Activated CD8-positive, alpha-beta memory T cell treated with anti-CD3 and anti-CD28 coated beads for 48 hours (primary cell): ENCODE measurements at regions not wholly inside any gene's neighbourhood (a gene's known extent, or its start where the extent isn't known, plus 50 kb on each side); places are given as distances from the start of the nearest gene placed in this dataset.
"Not testable (repeated sequence)": the region's sequence is repeated elsewhere in the genome, so short reads cannot be mapped to it uniquely, and the experiment has no call there.

Source experiments
- DNase-seq, 3 experiments: peaks; one replicate each; pipeline ENCODE4 v3.0.0-alpha.2; 2020; ENCODE audit warnings: low read depth in 2 of 3, low spot score in 2 of 3

DNA sequence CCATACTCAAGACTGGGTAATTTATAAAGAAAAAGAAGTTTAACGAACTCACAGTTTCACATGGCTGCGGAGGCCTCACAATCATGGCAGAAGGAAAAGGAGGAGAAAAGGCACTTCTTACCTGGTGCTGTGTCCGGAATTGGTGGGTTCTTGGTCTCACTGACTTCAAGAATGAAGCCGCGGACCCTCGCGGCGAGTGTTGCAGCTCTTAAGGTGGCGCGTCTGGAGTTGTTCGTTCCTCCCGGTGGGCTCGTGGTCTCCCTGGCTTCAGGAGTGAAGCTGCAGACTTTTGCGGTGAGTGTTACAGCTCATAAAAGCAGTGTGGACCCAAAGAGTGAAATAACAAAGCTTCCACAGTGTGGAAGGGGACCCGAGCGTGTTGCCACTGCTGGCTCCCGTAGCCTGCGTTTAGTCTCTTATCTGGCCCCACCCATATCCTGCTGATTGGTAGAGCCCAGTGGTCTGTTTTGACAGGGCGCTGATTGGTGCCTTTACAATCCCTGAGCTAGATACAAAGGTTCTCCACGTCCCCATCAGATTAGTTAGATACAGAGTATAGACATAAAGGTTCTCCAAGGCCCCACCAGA lies 846.0 kb downstream of the CDH18 start:
- not testable (repeated sequence) for DNase-seq

DNA sequence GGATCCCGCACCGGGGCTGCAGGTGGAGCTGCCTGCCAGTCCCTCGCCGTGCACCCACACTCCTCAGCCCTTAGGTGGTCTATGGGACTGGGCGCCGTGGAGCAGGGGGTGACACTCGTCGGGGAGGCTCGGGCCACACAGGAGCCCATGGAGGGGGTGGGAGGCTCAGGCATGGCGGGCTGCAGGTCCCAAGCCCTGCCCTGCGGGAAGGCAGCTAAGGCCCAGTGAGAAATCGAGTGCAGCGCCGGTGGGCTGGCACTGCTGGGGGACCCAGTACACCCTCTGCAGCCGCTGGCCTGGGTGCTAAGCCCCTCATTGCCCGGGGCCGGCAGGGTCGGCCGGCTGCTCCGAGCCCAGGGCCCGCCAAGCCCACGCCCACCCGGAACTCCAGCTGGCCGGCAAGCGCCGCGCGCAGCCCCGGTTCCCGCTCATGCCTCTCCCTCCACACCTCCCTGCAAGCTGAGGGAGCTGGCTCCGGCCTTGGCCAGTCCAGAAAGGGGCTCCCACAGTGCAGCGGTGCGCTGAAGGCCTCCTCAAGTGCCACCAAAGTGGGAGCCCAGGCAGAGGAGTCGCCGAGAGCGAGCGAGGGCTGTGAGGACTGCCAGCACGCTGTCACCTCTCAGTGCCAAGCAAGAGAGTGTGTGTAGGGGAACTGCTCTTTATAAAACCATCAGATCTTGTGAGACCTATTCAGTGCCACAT lies 845.1 kb downstream of the CDH18 start:
- DNase-seq = not testable (repeated sequence)

DNA sequence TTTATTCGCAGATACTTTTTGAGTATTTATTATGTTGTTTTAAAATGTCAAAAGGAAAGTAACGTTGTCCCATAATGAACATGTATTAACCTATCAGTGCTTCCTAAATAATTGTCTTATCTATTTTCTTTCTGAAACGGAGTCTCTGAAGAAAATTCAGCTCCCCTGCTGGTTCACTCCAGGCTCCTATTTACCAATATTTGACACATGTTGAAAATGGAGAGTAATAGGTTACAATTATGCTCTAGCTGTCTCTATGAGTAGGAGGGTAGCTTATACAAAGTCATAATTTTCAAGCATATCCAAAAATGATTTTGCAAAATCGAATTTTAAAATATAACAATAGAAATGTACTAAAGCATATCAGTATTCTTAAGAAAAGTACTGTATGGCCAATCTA lies 844.1 kb downstream of the CDH18 start:
- DNase-seq = no peak

DNA sequence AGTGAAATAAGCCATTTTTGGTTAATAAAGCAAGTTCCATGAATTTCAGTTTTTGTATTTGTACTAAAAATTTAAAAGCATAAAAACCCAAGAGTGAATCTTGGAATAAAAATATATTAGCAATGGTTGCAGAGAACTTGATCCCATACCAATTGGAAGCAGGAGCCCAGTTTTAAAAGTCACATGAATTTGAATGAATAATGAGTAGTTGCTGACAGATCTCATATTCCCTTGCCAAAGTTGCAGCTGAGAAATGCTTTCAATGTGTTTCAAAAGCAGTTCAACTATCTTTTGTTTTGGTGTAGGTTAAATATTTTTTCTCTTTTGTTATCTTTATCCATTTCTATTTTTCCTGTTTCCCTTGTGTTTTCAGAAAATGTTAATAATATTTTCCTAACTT lies 818.6 kb downstream of the CDH18 start:
- DNase-seq = no peak

DNA sequence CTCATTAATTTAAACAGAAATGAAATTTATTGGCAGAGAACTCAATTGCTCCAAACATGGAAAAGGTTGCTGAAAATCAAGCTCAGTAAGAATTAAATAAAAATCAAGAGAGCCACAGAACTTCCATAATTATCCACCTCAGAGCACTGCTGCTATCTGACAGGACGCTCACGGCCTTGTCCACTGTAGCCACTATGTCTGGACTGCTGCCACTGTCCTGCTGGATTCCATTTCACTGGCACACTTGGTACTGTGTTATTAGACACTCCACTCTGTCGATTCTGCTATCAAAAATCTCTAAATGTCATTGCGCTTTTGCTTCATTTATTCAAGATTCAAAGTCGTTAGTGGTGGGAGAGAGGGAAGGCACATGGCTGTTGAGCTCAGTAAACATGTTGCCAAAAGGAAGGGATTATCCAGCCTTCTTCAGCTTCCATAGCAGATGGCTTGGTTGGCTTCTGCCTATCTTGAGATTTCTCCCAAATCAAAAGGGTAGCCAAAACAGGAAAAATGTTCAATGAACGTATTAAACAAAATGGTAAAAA lies 815.0 kb downstream of the CDH18 start:
- DNase-seq = no peak

DNA sequence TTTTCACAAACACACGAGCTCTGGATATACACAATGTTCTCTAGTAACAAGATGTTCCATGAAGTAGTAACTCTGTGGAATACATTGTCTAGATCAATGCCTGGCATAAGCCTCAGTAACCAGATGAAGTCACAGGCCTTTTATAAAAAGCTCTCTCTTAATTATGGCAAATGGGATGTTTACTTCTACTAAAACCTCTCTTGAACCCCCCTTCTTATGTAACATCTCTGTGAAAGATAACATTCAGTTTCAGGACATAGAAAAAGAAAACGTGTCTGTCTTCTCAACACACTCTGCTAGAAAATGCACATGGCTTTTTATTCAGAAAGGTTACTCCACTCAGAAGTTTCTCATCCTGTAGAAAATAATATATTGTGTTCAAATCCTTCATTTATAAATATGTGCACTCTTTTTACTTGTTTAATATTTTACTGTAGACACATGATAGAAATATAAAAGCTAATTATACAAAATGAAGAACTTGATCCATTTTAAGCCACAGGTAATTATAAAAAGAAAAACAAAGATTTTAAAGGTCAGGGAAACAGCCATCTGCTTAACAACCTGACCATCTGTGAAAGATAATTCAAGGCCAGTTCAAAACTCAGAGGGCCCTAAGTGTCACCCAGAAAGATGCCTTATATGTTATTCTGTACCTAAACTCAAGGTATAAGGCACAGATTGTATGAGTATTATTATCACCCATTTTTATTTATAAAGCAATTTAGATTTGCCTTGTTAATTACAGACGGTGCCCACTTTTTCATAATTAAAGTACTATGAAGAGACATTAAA lies 812.0 kb downstream of the CDH18 start:
- no peak for DNase-seq

DNA sequence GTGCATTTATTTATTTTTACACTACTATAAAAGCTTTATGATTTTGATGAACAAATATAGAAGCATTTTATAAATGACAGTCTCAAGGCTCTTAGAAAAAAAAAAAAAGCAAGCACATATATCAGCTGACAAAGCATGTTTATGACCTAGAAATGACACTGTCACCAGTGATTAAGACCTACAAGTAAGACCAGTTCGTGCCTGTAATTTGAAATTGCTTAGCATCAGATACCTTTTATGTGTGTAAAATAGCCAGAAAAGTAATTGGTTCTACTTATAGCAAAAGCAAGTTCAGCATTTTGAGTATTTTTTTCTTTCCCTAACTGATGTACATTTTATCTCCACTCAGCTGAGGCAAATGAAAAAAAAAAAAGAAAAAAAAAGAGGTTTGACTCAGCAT lies 808.4 kb downstream of the CDH18 start:
- DNase-seq = no peak

DNA sequence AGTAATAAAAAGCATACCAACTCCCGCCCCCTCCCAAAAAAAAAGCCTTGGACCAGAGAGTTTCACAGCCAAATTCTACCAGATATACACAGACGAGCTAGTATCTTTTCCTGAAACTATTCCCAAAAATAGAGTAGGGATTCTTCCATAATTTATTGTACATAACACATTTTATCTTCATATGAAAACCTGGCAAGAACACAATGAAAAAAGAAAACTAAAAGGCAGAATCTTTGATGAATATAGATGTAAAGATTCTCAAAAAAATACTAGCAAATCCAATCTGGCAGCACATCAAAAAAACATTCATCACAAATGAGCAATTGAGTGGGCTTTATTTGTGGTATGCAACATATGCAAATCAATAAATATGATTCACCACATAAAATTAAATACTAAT lies 798.8 kb downstream of the CDH18 start:
- no peak for DNase-seq

DNA sequence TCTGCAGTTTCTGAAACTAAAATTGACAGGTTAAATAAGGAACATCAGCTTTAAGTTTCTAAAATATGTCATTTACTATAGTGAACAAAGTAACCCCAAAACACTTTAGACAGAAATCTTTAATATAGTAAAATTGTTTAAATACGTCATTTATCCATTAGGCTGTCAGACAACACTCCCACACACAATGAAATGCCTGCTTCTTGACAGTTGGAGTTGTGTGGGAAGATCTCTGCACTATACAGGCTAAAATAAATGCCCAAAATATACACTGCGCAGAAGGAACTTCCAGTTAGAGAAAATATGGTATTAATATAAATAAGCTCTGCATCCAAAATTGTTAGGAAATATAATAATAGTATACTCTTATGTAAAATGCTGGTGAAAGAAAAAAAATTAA lies 794.4 kb downstream of the CDH18 start:
- no peak for DNase-seq

DNA sequence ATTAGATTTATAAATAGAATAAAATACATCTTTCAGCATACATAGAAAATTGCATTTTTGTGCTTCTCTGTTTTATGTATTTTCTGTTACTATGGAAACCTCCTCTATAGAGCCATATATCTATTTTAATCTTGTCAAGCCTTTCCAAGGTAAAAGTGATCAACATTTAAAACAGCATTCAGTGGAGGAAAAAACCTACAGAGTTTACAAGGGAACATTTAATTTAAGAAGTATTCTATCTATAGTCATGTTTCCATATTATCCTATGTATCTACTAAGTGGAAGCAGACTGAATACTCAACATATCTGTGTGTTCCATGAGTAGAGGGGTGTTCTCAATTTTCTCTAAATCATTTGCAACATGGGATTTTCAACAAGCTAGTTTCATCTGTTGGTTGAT lies 791.4 kb downstream of the CDH18 start:
- no peak for DNase-seq

DNA sequence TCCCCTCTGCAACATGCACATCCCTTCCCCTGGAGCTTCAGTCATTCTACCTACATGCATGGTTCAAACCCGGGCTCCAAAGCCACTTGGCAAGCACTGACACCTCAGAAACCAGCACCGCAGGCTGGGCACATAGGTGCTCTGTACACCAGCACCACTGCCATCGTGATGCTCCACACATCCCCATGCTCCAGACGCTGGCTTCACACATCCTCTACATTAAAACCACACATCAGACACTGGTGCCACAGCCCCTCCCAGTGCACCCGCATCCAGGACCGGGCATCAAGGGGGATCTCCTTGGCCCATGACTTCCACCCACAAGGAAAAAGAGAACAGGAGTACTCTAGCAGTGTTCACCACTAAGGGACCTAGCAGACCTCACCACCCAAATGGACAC lies 787.7 kb downstream of the CDH18 start:
- DNase-seq = no peak

DNA sequence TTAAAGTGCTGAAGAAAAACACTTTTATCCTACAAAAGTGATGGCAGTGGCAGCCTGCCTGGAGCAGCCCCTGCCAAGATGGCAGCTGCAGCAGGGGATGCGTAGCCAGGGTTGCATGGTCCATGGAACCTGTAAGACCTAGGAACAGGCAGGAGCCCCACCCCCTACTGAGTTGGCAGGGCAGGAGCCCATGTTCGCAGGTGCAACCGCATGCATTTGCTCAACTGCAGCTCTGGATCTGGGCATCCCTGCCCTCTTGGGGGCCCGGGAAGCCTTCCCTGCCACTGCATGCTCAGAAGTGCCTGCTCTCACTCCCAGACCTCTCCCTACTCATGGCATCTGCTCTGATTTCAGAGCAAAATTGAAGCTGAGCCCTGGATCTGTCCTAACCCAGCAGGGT lies 779.6 kb downstream of the CDH18 start:
- no peak for DNase-seq

DNA sequence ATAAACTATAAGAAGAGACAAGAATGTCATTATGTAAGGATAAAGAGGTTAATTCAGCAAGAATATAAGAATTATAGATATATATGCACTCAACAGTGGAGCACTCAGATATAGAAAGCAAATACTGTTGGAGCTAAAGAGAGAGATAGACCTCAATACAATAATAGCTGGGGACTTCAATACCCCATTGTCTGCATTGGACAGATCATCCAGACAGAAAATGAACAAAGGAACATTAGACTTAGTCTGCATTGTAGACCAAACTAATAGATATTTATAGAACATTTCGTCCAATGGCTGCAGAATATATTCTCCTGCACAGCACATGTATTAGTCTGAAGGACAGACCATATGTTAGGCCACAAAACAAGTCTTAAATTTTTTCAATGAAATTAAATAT lies 777.1 kb downstream of the CDH18 start:
- no peak for DNase-seq

DNA sequence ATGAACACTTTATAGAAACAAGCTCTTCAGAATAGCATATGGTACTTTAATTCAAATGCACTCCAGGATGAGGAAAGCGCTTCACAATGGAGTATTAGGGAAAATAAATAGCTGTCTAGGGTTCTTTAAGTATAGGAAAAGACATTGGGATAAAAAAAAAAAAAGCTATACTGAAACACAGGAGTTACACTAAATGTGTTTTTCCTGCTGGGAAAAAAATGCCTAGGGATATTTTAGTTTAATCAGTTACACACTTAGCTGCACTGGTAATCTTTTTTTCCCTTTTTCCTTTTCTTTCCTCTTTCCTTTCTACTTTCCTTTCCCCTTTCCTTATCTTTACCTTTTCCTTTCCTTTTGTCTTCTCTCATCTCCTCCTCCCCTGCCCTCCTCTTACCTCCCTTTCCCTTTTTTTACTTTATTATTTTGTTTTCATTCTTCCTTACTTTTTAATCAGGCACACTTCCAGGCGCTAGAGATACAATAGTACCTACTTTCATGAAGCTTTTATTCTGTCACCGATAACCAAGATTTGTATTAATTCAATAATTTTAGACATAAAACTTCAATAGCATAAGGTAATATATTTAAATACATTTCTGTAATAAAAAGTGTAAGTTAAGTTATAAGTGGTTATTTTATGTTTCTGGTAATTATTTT lies 758.7 kb downstream of the CDH18 start:
- DNase-seq = no peak

DNA sequence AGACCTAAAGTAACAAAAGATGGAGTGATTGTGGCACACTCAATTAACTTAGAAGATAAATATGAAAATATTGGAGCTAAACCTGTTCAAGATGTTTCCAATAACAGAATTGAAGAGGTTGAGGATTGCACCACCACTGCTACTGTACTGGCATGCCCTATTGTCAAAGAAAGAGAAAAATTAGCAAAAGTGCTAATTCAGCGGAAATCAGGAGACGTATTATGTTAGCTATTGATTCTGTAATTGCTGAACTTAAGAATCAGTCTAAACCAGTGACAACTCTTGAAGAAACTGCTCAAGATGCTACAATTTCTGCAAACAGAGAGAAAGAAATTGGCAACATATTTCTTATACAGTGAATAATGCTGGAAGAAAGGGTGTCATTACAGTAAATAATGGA lies 754.4 kb downstream of the CDH18 start:
- no peak for DNase-seq

DNA sequence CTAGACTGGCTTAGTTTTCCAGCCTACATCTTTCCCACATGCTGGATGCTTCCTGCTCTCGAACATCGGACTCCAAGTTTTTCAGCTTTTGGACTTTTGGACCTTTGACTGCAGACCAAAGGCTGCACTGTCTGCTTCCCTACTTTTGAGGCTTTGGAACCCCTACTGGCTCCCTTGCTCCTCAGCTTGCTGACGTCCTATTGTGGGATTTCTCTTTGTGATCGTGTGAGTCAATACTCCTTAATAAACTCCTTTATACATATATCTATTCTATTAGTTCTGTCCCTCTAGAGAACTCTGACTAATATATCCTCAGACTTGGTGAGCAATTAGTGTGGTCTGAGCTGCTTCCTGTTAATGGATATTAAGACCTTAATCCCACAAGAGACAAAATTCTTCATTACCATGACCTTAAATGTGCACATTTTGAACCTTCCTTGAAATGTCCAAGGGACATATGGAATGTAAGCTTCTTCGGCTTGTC lies 752.9 kb downstream of the CDH18 start:
- DNase-seq = no peak

DNA sequence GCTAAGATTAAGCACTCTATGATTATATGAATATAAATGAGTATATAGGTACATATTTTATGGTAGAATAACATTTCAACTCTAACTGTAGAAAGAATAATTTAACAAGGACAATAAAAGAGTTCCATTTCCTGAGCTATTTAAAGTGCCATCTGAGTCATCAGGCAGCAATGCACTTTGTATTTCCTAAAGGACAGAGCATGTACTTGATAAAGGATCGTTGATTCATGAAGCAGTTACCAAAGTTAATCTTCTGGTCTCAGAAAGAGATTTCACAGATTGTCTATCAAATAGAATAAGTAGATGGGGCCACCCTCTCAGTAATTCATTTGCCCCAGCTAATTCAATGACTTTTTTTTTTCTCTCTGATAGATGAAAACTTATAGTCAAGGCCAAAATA lies 747.8 kb downstream of the CDH18 start:
- no peak for DNase-seq

DNA sequence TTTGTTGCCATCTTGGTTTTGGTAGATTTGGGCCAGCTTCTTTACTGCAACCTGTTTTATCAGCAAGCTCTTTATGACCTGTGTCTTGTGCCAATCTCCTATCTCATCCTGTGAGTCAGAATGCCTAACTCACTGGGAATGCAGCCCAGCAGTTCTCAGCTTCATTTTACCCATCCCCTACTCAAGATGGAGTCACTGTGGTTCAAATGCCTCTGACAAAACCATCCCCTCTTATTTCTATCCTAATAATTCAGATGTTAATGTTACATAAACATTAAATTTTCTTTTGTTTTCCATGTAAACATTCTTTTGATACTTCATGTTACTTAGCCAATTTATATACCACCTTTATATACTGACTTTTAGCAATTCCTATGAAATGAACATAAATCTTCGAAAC lies 746.3 kb downstream of the CDH18 start:
- no peak for DNase-seq

DNA sequence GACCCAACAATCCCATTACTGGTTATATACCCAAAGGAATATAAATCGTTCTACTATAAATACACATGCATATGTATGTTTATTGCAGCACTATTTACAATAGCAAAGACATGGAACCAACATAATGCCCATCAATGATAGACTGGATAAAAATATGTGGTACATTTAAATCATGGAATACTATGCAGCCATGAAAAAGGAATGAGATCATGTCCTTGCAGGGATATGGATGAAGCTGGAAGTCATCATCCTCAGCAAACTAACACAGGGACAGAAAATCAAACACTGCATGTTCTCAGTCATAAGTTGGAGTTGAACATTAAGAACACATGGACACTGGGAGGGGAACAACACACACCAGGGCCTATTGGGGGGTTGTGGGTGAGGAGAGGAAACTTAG lies 741.8 kb downstream of the CDH18 start:
- not testable (repeated sequence) for DNase-seq

DNA sequence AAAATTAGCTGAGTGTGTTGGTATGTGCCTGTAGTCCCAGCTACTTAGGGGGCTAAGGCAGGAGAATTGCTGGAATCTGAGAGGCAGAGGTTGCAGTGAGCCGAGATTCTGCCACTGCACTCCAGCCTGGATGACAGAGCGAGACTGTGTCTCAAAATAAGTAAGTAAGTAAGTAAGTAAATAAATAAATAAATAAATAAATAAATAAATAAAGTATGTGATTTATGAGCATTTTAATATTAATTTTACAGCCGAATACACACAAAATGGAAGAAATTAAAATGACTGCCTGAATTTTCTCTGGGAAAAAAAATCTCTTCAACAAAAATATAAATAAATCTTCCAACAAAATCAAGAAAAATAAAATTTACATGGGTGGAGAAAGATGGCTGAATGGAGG lies 740.7 kb downstream of the CDH18 start:
- DNase-seq = no peak

DNA sequence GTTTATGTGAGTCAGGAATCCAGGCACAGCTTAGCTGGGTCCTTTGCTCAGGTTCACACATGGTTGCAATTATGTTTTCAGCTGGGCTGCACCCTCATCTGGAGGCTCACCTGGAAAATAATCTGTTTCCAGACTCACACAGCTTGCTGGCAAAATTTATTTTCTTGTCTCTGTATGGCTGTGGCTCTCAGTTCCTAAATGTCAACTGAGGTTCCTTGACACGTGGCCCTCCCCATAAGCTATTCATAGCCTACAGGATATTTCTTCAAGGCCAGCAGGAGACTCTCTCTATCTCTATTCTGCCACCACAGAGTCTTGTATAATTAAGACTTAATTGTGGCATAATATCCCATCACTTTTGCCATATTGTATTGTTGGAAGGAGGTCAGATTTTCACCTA lies 732.0 kb downstream of the CDH18 start:
- no peak for DNase-seq

DNA sequence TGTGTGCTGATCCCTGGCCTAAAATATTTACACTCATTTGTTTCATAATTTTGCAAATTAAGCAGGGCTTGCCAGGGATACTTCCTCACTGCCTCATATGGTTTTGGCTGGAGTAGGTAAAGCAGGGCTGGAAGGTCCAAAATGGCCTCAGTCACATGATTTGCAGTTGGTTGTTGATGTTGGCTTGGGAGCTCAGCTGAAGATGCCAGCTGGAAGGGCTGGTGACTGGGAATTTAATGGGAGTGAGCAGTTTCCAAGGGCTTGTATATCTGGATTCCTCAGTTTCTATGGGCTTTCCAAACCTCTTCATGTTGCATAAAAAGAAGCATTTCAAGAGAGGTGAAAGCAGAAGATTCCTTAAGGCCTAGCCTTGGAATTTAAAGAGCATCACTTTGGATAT lies 729.3 kb downstream of the CDH18 start:
- no peak for DNase-seq
